Panc1 (cell line): ENCODE measurements at regions not wholly inside any gene's neighbourhood (a gene's known extent, or its start where the extent isn't known, plus 50 kb on each side); places are given as distances from the start of the nearest gene placed in this dataset.

Source experiments
- ATAC-seq: fragments of 200-7000 bp; cut with Tn5 transposase; 2 replicates; pipeline ENCODE4 v1.9.1; 2020; ENCODE audit warnings: mild to moderate bottlenecking, moderate library complexity
- BruUV-seq: library from RNA; stranded (reverse); fragments of 400-500 nt; replicated peaks from 2 replicates; lab custom pipeline; 2021; lab: Mats Ljungman, UMichigan
- CTCF ChIA-PET: fragments of 300-600 bp; sonication (Branson Sonifier 250); formaldehyde crosslinking; loops from one replicate; lab custom pipeline; 2022; ENCODE audit warnings: antibody characterized with exemption; lab: Charles Lee
- POLR2A ChIA-PET: fragments of 300-600 bp; sonication (Branson Sonifier 250); formaldehyde crosslinking; loops from one replicate; lab custom pipeline; 2022; ENCODE audit warnings: antibody characterized with exemption; lab: Charles Lee
- DNase-seq: peaks from one replicate; pipeline ENCODE4 v3.0.0-alpha.2; 2010; ENCODE audit warnings: low read depth, low spot score
- H3K27ac ChIP-seq: 2 replicates; pipeline ENCODE4 v1.5.1; 2011; ENCODE audit warnings: mild to moderate bottlenecking, low read length, inconsistent platforms
- H3K27me3 ChIP-seq: fragments of 200-500 bp; sonication (Bioruptor generic); 2 replicates; pipeline ENCODE4 v1.6.0; 2014; ENCODE audit warnings: low read length, inconsistent platforms; ENCODE audit not compliant: control insufficient read depth, insufficient read depth
- H3K36me3 ChIP-seq: fragments of 200-500 bp; sonication (Bioruptor generic); 2 replicates; pipeline ENCODE4 v1.5.1; 2014; ENCODE audit warnings: inconsistent platforms, mild to moderate bottlenecking, low read length, moderate library complexity; ENCODE audit not compliant: control insufficient read depth, insufficient read depth
- H3K4me1 ChIP-seq: 2 replicates; pipeline ENCODE4 v1.5.1; 2011; ENCODE audit warnings: inconsistent platforms, mild to moderate bottlenecking, low read length, moderate library complexity; ENCODE audit not compliant: control insufficient read depth, insufficient read depth
- H3K4me3 ChIP-seq, 2 experiments: 2 replicates each; pipeline ENCODE4 v1.5.1; 2011 to 2012; ENCODE audit warnings: low read depth in 2 of 2, low read length in 2 of 2, mild to moderate bottlenecking in 2 of 2, inconsistent platforms in 1 of 2, moderate library complexity in 1 of 2
- H3K9me3 ChIP-seq: fragments of 200-500 bp; sonication (Bioruptor generic); 2 replicates; pipeline ENCODE4 v1.5.1; 2014; ENCODE audit warnings: low read depth, mild to moderate bottlenecking, inconsistent platforms, low read length, moderate library complexity; ENCODE audit not compliant: control insufficient read depth, insufficient read depth
- POLR2AphosphoS5 ChIP-seq: IDR thresholded peaks from 2 replicates; pipeline ENCODE4 v1.6.1; 2012; ENCODE audit warnings: mild to moderate bottlenecking, low read depth, low read length, moderate library complexity
- SIN3A ChIP-seq: IDR thresholded peaks from 2 replicates; pipeline ENCODE4 v1.6.1; 2012; ENCODE audit warnings: low read depth, mild to moderate bottlenecking, low read length, moderate library complexity, borderline replicate concordance; ENCODE audit not compliant: insufficient read depth
- TCF7L2 ChIP-seq: IDR thresholded peaks from 2 replicates; pipeline ENCODE4 v1.6.1; 2011; ENCODE audit warnings: mild to moderate bottlenecking, low read depth, low read length, inconsistent platforms
- in situ Hi-C: cut with HindIII; loops from 2 replicates; pipeline ENCODE4 v1.10.0; 2016; ENCODE audit warnings: low sequenced_read_pairs, low pct_unique_long_range_greater_than_20kb
- intact Hi-C: fragments of 100-400 bp; cut with micrococcal nuclease; formaldehyde crosslinking; loops from one replicate; pipeline ENCODE4 v1.10.0; 2022; ENCODE audit not compliant: unreplicated experiment
- TF ChIP-seq, protein P1 (sequence below): fragments of 450-650 bp; IDR thresholded peaks from 2 replicates; pipeline ENCODE4 v1.5.1; 2017; ENCODE audit warnings: mild to moderate bottlenecking
- TF ChIP-seq, protein P2 (sequence below), 2 experiments: IDR thresholded peaks; 2 replicates each; pipeline ENCODE4 v1.6.1; 2011 to 2012; ENCODE audit warnings: low read depth in 2 of 2, control low read depth in 1 of 2, low read length in 1 of 2, mild to moderate bottlenecking in 1 of 2, moderate library complexity in 1 of 2; ENCODE audit not compliant: insufficient read depth in 1 of 2

DNA sequence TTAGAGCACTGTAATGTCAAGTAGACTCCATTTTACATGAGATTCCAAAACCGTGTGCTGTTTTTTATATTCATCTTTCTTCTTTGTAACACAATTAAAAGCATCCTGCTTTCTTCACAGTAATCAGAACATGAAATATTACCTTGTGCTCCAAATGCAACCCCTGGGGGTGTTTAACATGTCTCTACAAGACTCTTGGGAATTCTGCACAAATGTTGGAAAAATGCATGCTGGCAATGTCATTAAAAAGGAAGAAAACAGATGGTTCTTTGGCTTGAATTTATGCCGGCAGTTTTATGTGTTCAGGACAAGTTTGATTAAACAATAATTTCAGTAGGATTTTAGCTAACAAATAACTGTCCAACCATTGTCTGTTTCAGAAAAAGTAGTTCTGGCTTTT lies 159.1 kb downstream of the LIG4 start:
- H3K4me3 ChIP-seq: no peak overlapping the region
- in situ Hi-C loops (no loop called here), intact Hi-C loops (no loop called here)
- no TSS peak for BruUV-seq
- POLR2A ChIA-PET: no interaction called here
- no peaks in the 10 kb centered on the region for H3K36me3 ChIP-seq
- DNase-seq (no peak), ATAC-seq (no peak)
- H3K27me3 ChIP-seq: no peaks in the 10 kb centered on the region
- CTCF ChIA-PET: no interaction called here
- TF ChIP-seq TCF7L2 (no peak), POLR2AphosphoS5 (no peak), SIN3A (no peak)
- TF ChIP-seq, protein P1, sequence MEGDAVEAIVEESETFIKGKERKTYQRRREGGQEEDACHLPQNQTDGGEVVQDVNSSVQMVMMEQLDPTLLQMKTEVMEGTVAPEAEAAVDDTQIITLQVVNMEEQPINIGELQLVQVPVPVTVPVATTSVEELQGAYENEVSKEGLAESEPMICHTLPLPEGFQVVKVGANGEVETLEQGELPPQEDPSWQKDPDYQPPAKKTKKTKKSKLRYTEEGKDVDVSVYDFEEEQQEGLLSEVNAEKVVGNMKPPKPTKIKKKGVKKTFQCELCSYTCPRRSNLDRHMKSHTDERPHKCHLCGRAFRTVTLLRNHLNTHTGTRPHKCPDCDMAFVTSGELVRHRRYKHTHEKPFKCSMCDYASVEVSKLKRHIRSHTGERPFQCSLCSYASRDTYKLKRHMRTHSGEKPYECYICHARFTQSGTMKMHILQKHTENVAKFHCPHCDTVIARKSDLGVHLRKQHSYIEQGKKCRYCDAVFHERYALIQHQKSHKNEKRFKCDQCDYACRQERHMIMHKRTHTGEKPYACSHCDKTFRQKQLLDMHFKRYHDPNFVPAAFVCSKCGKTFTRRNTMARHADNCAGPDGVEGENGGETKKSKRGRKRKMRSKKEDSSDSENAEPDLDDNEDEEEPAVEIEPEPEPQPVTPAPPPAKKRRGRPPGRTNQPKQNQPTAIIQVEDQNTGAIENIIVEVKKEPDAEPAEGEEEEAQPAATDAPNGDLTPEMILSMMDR: no peak
- TF ChIP-seq, protein P2, sequence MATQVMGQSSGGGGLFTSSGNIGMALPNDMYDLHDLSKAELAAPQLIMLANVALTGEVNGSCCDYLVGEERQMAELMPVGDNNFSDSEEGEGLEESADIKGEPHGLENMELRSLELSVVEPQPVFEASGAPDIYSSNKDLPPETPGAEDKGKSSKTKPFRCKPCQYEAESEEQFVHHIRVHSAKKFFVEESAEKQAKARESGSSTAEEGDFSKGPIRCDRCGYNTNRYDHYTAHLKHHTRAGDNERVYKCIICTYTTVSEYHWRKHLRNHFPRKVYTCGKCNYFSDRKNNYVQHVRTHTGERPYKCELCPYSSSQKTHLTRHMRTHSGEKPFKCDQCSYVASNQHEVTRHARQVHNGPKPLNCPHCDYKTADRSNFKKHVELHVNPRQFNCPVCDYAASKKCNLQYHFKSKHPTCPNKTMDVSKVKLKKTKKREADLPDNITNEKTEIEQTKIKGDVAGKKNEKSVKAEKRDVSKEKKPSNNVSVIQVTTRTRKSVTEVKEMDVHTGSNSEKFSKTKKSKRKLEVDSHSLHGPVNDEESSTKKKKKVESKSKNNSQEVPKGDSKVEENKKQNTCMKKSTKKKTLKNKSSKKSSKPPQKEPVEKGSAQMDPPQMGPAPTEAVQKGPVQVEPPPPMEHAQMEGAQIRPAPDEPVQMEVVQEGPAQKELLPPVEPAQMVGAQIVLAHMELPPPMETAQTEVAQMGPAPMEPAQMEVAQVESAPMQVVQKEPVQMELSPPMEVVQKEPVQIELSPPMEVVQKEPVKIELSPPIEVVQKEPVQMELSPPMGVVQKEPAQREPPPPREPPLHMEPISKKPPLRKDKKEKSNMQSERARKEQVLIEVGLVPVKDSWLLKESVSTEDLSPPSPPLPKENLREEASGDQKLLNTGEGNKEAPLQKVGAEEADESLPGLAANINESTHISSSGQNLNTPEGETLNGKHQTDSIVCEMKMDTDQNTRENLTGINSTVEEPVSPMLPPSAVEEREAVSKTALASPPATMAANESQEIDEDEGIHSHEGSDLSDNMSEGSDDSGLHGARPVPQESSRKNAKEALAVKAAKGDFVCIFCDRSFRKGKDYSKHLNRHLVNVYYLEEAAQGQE (IDR thresholded peaks at IDR 0.05; ENCODE audit: insufficient read depth in 1 of 2, low read depth in 2 of 2, low read length in 1 of 2): no peak
- H3K4me1 ChIP-seq: no peaks in the 10 kb centered on the region
- no peaks in the 10 kb centered on the region for H3K9me3 ChIP-seq
- H3K27ac ChIP-seq: no peak overlapping the region

DNA sequence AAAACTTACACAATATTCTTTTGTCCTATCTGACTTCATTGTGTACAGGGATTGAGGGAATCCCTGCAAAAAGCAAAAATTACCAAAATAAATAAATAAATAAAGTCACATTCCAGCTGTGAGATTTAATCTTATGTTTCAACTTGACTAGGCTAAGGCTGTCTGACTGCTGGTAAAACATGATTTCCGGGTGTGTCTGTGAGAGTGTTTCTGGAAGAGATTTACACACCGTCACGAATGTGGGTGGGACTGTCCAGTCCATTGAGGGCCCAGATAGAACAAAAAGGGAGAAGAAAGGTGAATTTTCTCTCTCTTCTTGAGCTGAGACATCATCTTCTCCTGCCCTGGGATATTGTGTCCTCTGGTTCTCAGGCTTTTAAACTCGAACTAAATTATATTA lies 166.1 kb downstream of the LIG4 start:
- ChIA-PET CTCF (no interaction called here), POLR2A (no interaction called here)
- no peaks in the 10 kb centered on the region for H3K27me3 ChIP-seq
- intact Hi-C loops: no loop called here
- H3K4me1 ChIP-seq: no peaks in the 10 kb centered on the region
- DNase-seq (no peak), ATAC-seq (no peak)
- H3K9me3 ChIP-seq: no peaks in the 10 kb centered on the region
- BruUV-seq: no TSS peak
- H3K27ac ChIP-seq: no peak overlapping the region
- H3K36me3 ChIP-seq: no peaks in the 10 kb centered on the region
- in situ Hi-C loops: no loop called here
- no peak overlapping the region for H3K4me3 ChIP-seq
- no peak for TF ChIP-seq POLR2AphosphoS5
- TF ChIP-seq, protein P2 (IDR thresholded peaks at IDR 0.05; ENCODE audit: insufficient read depth in 1 of 2, low read depth in 2 of 2, low read length in 1 of 2): no peak
- TF ChIP-seq, protein P1: no peak
- no peak for TF ChIP-seq TCF7L2
- TF ChIP-seq SIN3A: no peak
